SH-SY5Y (cell line): ENCODE measurements at regions not wholly inside any gene's neighbourhood (a gene's known extent, or its start where the extent isn't known, plus 50 kb on each side); places are given as distances from the start of the nearest gene placed in this dataset.

Source experiments
- GATA2 ChIP-seq: IDR thresholded peaks from 2 replicates; pipeline ENCODE4 v1.6.1; 2011; ENCODE audit warnings: mild to moderate bottlenecking, low read depth, low read length
- GATA3 ChIP-seq: IDR thresholded peaks from 2 replicates; pipeline ENCODE4 v1.6.1; 2011; ENCODE audit warnings: low read depth, mild to moderate bottlenecking, low read length, moderate library complexity

DNA sequence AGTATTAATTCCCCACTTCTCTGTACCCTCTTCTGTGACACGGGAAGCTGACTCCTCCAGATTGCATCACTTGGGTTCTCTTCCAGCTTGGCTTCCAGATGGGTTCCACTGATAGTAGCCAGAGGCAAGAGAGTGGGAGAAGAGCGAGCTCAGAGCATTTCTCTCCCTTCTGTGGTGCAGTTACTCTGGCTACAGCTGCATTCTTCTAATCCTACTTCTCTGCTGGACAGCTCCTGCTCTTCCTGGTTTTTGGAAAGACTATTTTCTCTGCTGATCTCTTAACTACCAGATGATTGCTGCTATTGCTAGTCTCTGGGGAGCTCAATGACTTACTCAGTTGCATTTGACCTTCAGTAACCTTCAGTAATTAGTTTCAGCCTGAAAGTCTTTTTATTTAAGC lies 187.5 kb upstream of the MAP2 start:
- TF ChIP-seq GATA2 (no peak), GATA3 (no peak)
